ENCODE measurements at regions not wholly inside any gene's neighbourhood (a gene's known extent, or its start where the extent isn't known, plus 50 kb on each side); places are given as distances from the start of the nearest gene placed in this dataset.

GRCh38 chr7:156034397-156034796 is 222.1 kb upstream of the SHH start:
- Histone ChIP-seq H3K27me3 (peaks cover 32% of the 10 kb centered on the region), H3K4me3 (no peak overlapping the region), H3K27ac (no peak overlapping the region), H3K4me1 (no peaks in the 10 kb centered on the region), H3K36me3 (no peaks in the 10 kb centered on the region), H3K9me3 (replicated peaks) (no peaks in the 10 kb centered on the region)
- no peak for DNase-seq

GRCh38 chr7:156032973-156033372 is 220.7 kb upstream of the SHH start:
- Histone ChIP-seq H3K27ac (no peak overlapping the region), H3K36me3 (no peaks in the 10 kb centered on the region), H3K27me3 (peaks cover 23% of the 10 kb centered on the region), H3K4me1 (no peaks in the 10 kb centered on the region), H3K4me3 (no peak overlapping the region), H3K9me3 (replicated peaks) (no peaks in the 10 kb centered on the region)
- no peak for DNase-seq

GRCh38 chr7:156031679-156032478 is 219.6 kb upstream of the SHH start:
- no peak for DNase-seq
- Histone ChIP-seq H3K27me3 (peaks cover 14% of the 10 kb centered on the region), H3K9me3 (replicated peaks) (no peaks in the 10 kb centered on the region), H3K36me3 (no peaks in the 10 kb centered on the region), H3K4me3 (no peak overlapping the region), H3K27ac (no peak overlapping the region), H3K4me1 (no peaks in the 10 kb centered on the region)

- H3K4me1 ChIP-seq = no peaks in the 10 kb centered on the region
- H3K27me3 ChIP-seq = peaks cover 11% of the 10 kb centered on the region
- H3K4me3 ChIP-seq = no peak overlapping the region
- DNase-seq = no peak
- no peaks in the 10 kb centered on the region for H3K36me3 ChIP-seq
- H3K27ac ChIP-seq = no peak overlapping the region
- H3K9me3 ChIP-seq (replicated peaks) = no peaks in the 10 kb centered on the region
Measured at GRCh38 chr7:156029460-156030007, 217.3 kb upstream of the SHH start.

- no peak overlapping the region for H3K4me3 ChIP-seq
- H3K36me3 ChIP-seq = no peaks in the 10 kb centered on the region
- no peak overlapping the region for H3K27ac ChIP-seq
- no peaks in the 10 kb centered on the region for H3K4me1 ChIP-seq
- peaks cover 14% of the 10 kb centered on the region for H3K27me3 ChIP-seq
- no peak for DNase-seq
- H3K9me3 ChIP-seq (replicated peaks) = no peaks in the 10 kb centered on the region
Measured at GRCh38 chr7:156028521-156028920, 216.3 kb upstream of the SHH start.

- H3K9me3 ChIP-seq (replicated peaks) = no peaks in the 10 kb centered on the region
Measured at GRCh38 chr7:156027821-156028220, 215.6 kb upstream of the SHH start.

GRCh38 chr7:156026603-156027002 is 214.3 kb upstream of the SHH start:
- DNase-seq = no peak
- no peak overlapping the region for H3K27ac ChIP-seq
- H3K9me3 ChIP-seq (replicated peaks) = no peaks in the 10 kb centered on the region
- no peaks in the 10 kb centered on the region for H3K4me1 ChIP-seq
- no peak overlapping the region for H3K4me3 ChIP-seq
- H3K27me3 ChIP-seq = peaks cover 26% of the 10 kb centered on the region
- H3K36me3 ChIP-seq = no peaks in the 10 kb centered on the region

More at GRCh38 chr7:156027821-156028220, 215.6 kb upstream of the SHH start:
- no peak for DNase-seq
- Histone ChIP-seq H3K27me3 (peaks cover 21% of the 10 kb centered on the region), H3K4me3 (no peak overlapping the region), H3K4me1 (no peaks in the 10 kb centered on the region), H3K36me3 (no peaks in the 10 kb centered on the region), H3K27ac (no peak overlapping the region)

GRCh38 chr7:156026076-156026600 is 213.9 kb upstream of the SHH start:
- DNase-seq = no peak
- no peaks in the 10 kb centered on the region for H3K36me3 ChIP-seq
- H3K27me3 ChIP-seq = peaks cover 23% of the 10 kb centered on the region
- H3K9me3 ChIP-seq (replicated peaks) = no peaks in the 10 kb centered on the region
- no peaks in the 10 kb centered on the region for H3K4me1 ChIP-seq
- H3K4me3 ChIP-seq = no peak overlapping the region
- H3K27ac ChIP-seq = no peak overlapping the region

- H3K4me1 ChIP-seq = no peaks in the 10 kb centered on the region
- H3K36me3 ChIP-seq = no peaks in the 10 kb centered on the region
- DNase-seq = no peak
- H3K27ac ChIP-seq = no peak overlapping the region
- H3K27me3 ChIP-seq = peaks cover 26% of the 10 kb centered on the region; the same call in 1 of the 2 replicates
- H3K9me3 ChIP-seq (replicated peaks) = no peaks in the 10 kb centered on the region
- no peak overlapping the region for H3K4me3 ChIP-seq
Measured at GRCh38 chr7:156025675-156026074, 213.4 kb upstream of the SHH start.

GRCh38 chr7:156024201-156024600 is 211.9 kb upstream of the SHH start:
- H3K4me1 ChIP-seq = no peaks in the 10 kb centered on the region
- no peak for DNase-seq
- no peaks in the 10 kb centered on the region for H3K36me3 ChIP-seq
- peaks cover 31% of the 10 kb centered on the region; the same call in 1 of the 2 replicates for H3K27me3 ChIP-seq
- H3K4me3 ChIP-seq = no peak overlapping the region
- H3K27ac ChIP-seq = no peak overlapping the region
- H3K9me3 ChIP-seq (replicated peaks) = no peaks in the 10 kb centered on the region

- peaks cover 32% of the 10 kb centered on the region for H3K27me3 ChIP-seq
- H3K27ac ChIP-seq = no peak overlapping the region
- no peak for DNase-seq
- no peaks in the 10 kb centered on the region for H3K4me1 ChIP-seq
- no peaks in the 10 kb centered on the region for H3K36me3 ChIP-seq
- no peak overlapping the region for H3K4me3 ChIP-seq
- H3K9me3 ChIP-seq (replicated peaks) = no peaks in the 10 kb centered on the region
Measured at GRCh38 chr7:156022483-156023459, 210.5 kb upstream of the SHH start.

- H3K27ac ChIP-seq = no peak overlapping the region
Measured at GRCh38 chr7:156021471-156021870, 209.2 kb upstream of the SHH start.

GRCh38 chr7:156020566-156020965 is 208.3 kb upstream of the SHH start:
- peaks cover 46% of the 10 kb centered on the region for H3K27me3 ChIP-seq
- H3K27ac ChIP-seq = no peak overlapping the region
- no peak overlapping the region for H3K4me3 ChIP-seq
- no peaks in the 10 kb centered on the region for H3K4me1 ChIP-seq
- no peaks in the 10 kb centered on the region for H3K36me3 ChIP-seq
- no peaks in the 10 kb centered on the region for H3K9me3 ChIP-seq (replicated peaks)
- no peak for DNase-seq

More at GRCh38 chr7:156021471-156021870, 209.2 kb upstream of the SHH start:
- H3K4me3 ChIP-seq = no peak overlapping the region
- no peaks in the 10 kb centered on the region for H3K9me3 ChIP-seq (replicated peaks)
- no peaks in the 10 kb centered on the region for H3K4me1 ChIP-seq
- peaks cover 43% of the 10 kb centered on the region for H3K27me3 ChIP-seq
- no peaks in the 10 kb centered on the region for H3K36me3 ChIP-seq
- DNase-seq = no peak

- H3K9me3 ChIP-seq (replicated peaks) = no peaks in the 10 kb centered on the region
- no peak overlapping the region for H3K27ac ChIP-seq
- no peaks in the 10 kb centered on the region for H3K36me3 ChIP-seq
- H3K27me3 ChIP-seq = peaks cover 46% of the 10 kb centered on the region
- no peak for DNase-seq
- H3K4me1 ChIP-seq = no peaks in the 10 kb centered on the region
- H3K4me3 ChIP-seq = no peak overlapping the region
Measured at GRCh38 chr7:156019776-156020565, 207.7 kb upstream of the SHH start.

Measured in SJCRH30 (cell line).